ENCODE measurements at regions not wholly inside any gene's neighbourhood (a gene's known extent, or its start where the extent isn't known, plus 50 kb on each side); places are given as distances from the start of the nearest gene placed in this dataset.

- ATAC-seq (no peak), DNase-seq (no peak)
- H3K27ac ChIP-seq = no peak overlapping the region
- no peak overlapping the region for H3K4me3 ChIP-seq
- no peaks in the 10 kb centered on the region for H3K9me3 ChIP-seq
- no peaks in the 10 kb centered on the region for H3K27me3 ChIP-seq
- WGBS, 2 donors = 59 to 62% methylated on average over 3 of the region's 3 CpGs
- TF ChIP-seq POLR2A (IDR thresholded peaks at IDR 0.05) (no peak), CTCF (IDR thresholded peaks at IDR 0.05) (no peak)
- H3K4me1 ChIP-seq = no peaks in the 10 kb centered on the region
- intact Hi-C loops (cut with DNase I) = no loop called here
- H3K36me3 ChIP-seq (replicated peaks in 1 of 2; ENCODE audit: insufficient read depth in 1 of 2, low read depth in 2 of 2) = no peaks in the 10 kb centered on the region
Measured at GRCh38 chr15:91688811-91689210, 164.7 kb upstream of the SLCO3A1 start.

- intact Hi-C loops (cut with DNase I) = no loop called here
- 60 to 61% methylated on average over 6 of the region's 6 CpGs for WGBS, 2 donors
- H3K27ac ChIP-seq = no peak overlapping the region
- no peaks in the 10 kb centered on the region for H3K27me3 ChIP-seq
- no peaks in the 10 kb centered on the region for H3K9me3 ChIP-seq
- DNase-seq (no peak), ATAC-seq (no peak)
- TF ChIP-seq POLR2A (IDR thresholded peaks at IDR 0.05) (no peak), CTCF (IDR thresholded peaks at IDR 0.05) (no peak)
- H3K4me1 ChIP-seq = no peaks in the 10 kb centered on the region
- no peaks in the 10 kb centered on the region for H3K36me3 ChIP-seq (replicated peaks in 1 of 2; ENCODE audit: insufficient read depth in 1 of 2, low read depth in 2 of 2)
- no peak overlapping the region for H3K4me3 ChIP-seq
Measured at GRCh38 chr15:91689377-91689776, 164.1 kb upstream of the SLCO3A1 start.

- no peak for DNase-seq
- H3K9me3 ChIP-seq = no peaks in the 10 kb centered on the region
- no peak overlapping the region for H3K27ac ChIP-seq
- no peaks in the 10 kb centered on the region for H3K36me3 ChIP-seq (replicated peaks in 1 of 2; ENCODE audit: insufficient read depth in 1 of 2, low read depth in 2 of 2)
- intact Hi-C loops (cut with DNase I) = no loop called here
- ATAC-seq = no peak
- 84 to 94% methylated on average over 5 of the region's 5 CpGs for WGBS, 2 donors
- H3K27me3 ChIP-seq = no peaks in the 10 kb centered on the region
- no peaks in the 10 kb centered on the region for H3K4me1 ChIP-seq
- no peak overlapping the region for H3K4me3 ChIP-seq
- TF ChIP-seq CTCF (IDR thresholded peaks at IDR 0.05) (no peak), POLR2A (IDR thresholded peaks at IDR 0.05) (no peak)
Measured at GRCh38 chr15:91692596-91692995, 160.9 kb upstream of the SLCO3A1 start.

- DNase-seq = peak in 1 of 4 donors; percentile 28
- H3K27me3 ChIP-seq = no peaks in the 10 kb centered on the region
- peak overlapping the region in 2 of 4 donors; percentile 26 to 56 for H3K27ac ChIP-seq
- H3K4me3 ChIP-seq = no peak overlapping the region
- peak; percentile 50 for ATAC-seq
- 69 to 73% methylated on average over 11 of the region's 11 CpGs for WGBS, 2 donors
- H3K9me3 ChIP-seq = no peaks in the 10 kb centered on the region
- H3K36me3 ChIP-seq (replicated peaks in 1 of 2; ENCODE audit: insufficient read depth in 1 of 2, low read depth in 2 of 2) = no peaks in the 10 kb centered on the region
- intact Hi-C loops (cut with DNase I) = no loop called here
- no peaks in the 10 kb centered on the region for H3K4me1 ChIP-seq
- TF ChIP-seq POLR2A (IDR thresholded peaks at IDR 0.05) (no peak), CTCF (IDR thresholded peaks at IDR 0.05) (no peak)
Measured at GRCh38 chr15:91694131-91694830, 159.2 kb upstream of the SLCO3A1 start.

- Histone ChIP-seq H3K9me3 (no peaks in the 10 kb centered on the region), H3K27ac (peak overlapping the region in 2 of 4 donors; percentile 26 to 56), H3K4me3 (no peak overlapping the region), H3K4me1 (no peaks in the 10 kb centered on the region), H3K27me3 (no peaks in the 10 kb centered on the region), H3K36me3 (replicated peaks in 1 of 2; ENCODE audit: insufficient read depth in 1 of 2, low read depth in 2 of 2) (no peaks in the 10 kb centered on the region)
- no peak for TF ChIP-seq POLR2A (IDR thresholded peaks at IDR 0.05)
- TF ChIP-seq CTCF (IDR thresholded peaks at IDR 0.05) = no peak
- intact Hi-C loops (cut with DNase I) = no loop called here
- DNase-seq (peak; percentile 26 to 58 (median 32)), ATAC-seq (peak; percentile 80)
- whole genome bisulfite sequencing, 2 donors = 69 to 70% methylated on average over 4 of the region's 4 CpGs
Measured at GRCh38 chr15:91694831-91695210, 158.7 kb upstream of the SLCO3A1 start.

All from body of pancreas (tissue), 4 donors.